Testis (tissue), 2 donors: ENCODE measurements at regions not wholly inside any gene's neighbourhood (a gene's known extent, or its start where the extent isn't known, plus 50 kb on each side); places are given as distances from the start of the nearest gene placed in this dataset.
"Not testable (repeated sequence)": the region's sequence is repeated elsewhere in the genome, so short reads cannot be mapped to it uniquely, and the experiment has no call there.

Source experiments
- DNase-seq: peaks from one replicate; pipeline ENCODE4 v3.0.0-alpha.2; 2019
- H3K27ac ChIP-seq, 2 donors: fragments of 200-600 bp; sonication (generic); one replicate each; pipeline ENCODE4 v1.5.1; 2019
- H3K27me3 ChIP-seq: fragments of 200-600 bp; sonication (generic); one replicate; pipeline ENCODE4 v1.5.1; 2019
- H3K36me3 ChIP-seq: fragments of 200-600 bp; sonication (generic); one replicate; pipeline ENCODE4 v1.5.1; 2017; ENCODE audit warnings: low read depth; ENCODE audit errors: missing control alignments
- H3K4me1 ChIP-seq: fragments of 200-600 bp; sonication (generic); one replicate; pipeline ENCODE4 v1.5.1; 2019
- H3K4me3 ChIP-seq, 2 donors: fragments of 200-600 bp; sonication (generic); one replicate each; pipeline ENCODE4 v1.5.1; 2017 to 2019
- H3K9me3 ChIP-seq: fragments of 200-600 bp; sonication (generic); one replicate; pipeline ENCODE4 v1.5.1; 2017
- POLR2A ChIP-seq: fragments of 450-650 bp; IDR thresholded peaks from one replicate; pipeline ENCODE4 v1.6.1; 2017; ENCODE audit warnings: antibody characterized with exemption, mild to moderate bottlenecking, moderate library complexity
- WGBS, 2 donors: methylation state at CpG; one replicate each; pipeline ENCODE4 v1.1.5; 2018; 5-methylcytosine and 5-hydroxymethylcytosine counted together
- intact Hi-C: fragments of 100-400 bp; cut with DNase I; formaldehyde crosslinking; loops from one replicate; pipeline ENCODE4 v1.15.1; 2023; ENCODE audit warnings: low total_unique reads
- TF ChIP-seq, protein P1 (sequence below), 3 experiments: fragments of 450-650 bp in 2 of 3; fragments of 200-600 bp in 1 of 3; sonication (generic) in 1 of 3; IDR thresholded peaks; one replicate each; pipeline ENCODE4 v1.5.1; 2016 to 2019; ENCODE audit warnings: antibody characterized with exemption in 3 of 3, mild to moderate bottlenecking in 2 of 3, moderate library complexity in 1 of 3

DNA sequence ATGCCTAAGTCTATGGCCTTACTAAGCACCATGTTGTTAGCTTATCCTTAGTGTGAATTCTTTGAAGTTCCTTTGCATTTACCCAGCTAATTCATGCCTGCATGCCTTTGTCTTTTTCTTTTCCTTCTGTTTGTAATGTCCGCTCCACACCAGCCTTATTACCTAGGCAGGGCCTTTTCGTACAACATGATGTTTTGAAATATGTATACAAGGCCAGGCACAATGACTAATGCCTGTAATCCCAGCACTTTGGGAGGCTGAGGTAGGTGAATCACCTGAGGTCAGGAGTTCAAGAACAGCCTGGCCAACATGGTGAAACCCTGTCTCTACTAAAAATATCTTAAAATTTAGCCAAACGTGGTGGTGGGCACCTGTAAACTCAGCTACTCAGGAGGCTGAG, 1636.5 kb upstream of the SEL1L start:
- WGBS, 2 donors = 78 to 91% methylated on average over 3 of the region's 3 CpGs
- TF ChIP-seq, protein P1, sequence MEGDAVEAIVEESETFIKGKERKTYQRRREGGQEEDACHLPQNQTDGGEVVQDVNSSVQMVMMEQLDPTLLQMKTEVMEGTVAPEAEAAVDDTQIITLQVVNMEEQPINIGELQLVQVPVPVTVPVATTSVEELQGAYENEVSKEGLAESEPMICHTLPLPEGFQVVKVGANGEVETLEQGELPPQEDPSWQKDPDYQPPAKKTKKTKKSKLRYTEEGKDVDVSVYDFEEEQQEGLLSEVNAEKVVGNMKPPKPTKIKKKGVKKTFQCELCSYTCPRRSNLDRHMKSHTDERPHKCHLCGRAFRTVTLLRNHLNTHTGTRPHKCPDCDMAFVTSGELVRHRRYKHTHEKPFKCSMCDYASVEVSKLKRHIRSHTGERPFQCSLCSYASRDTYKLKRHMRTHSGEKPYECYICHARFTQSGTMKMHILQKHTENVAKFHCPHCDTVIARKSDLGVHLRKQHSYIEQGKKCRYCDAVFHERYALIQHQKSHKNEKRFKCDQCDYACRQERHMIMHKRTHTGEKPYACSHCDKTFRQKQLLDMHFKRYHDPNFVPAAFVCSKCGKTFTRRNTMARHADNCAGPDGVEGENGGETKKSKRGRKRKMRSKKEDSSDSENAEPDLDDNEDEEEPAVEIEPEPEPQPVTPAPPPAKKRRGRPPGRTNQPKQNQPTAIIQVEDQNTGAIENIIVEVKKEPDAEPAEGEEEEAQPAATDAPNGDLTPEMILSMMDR (IDR thresholded peaks at IDR 0.05) = no peak
- no peak for TF ChIP-seq POLR2A
- no peak for DNase-seq
- intact Hi-C loops = no loop called here
- no peak overlapping the region for H3K27ac ChIP-seq
- H3K4me1 ChIP-seq = no peaks in the 10 kb centered on the region
- H3K4me3 ChIP-seq = no peak overlapping the region
- H3K36me3 ChIP-seq = no peaks in the 10 kb centered on the region
- no peaks in the 10 kb centered on the region for H3K27me3 ChIP-seq
- H3K9me3 ChIP-seq = no peaks in the 10 kb centered on the region

DNA sequence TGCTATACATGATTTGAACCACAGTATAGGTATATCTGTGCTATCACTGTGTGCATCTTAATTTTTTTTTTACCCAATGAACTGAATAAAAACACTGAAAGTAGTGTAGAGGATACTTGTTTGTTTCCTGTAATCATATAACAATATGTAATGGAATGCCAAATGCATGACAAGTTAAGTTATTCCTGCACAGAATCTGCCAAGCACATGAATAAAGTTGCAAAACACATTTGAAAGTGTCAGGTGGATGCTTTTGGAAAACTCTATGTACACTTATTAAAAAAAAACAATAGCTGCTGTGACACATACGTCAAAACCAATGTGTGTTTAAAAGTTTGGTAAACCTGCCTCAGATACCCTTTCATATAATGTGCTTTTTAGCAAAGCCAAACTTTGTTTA, 1638.1 kb upstream of the SEL1L start:
- WGBS, 2 donors = 93 to 96% methylated on average over 1 of the region's 1 CpG
- no peak for DNase-seq
- Histone ChIP-seq H3K36me3 (no peaks in the 10 kb centered on the region), H3K9me3 (no peaks in the 10 kb centered on the region), H3K27ac (no peak overlapping the region), H3K4me3 (no peak overlapping the region), H3K27me3 (no peaks in the 10 kb centered on the region), H3K4me1 (no peaks in the 10 kb centered on the region)
- TF ChIP-seq, protein P1 (IDR thresholded peaks at IDR 0.05) = no peak
- TF ChIP-seq POLR2A = no peak
- intact Hi-C loops = no loop called here

DNA sequence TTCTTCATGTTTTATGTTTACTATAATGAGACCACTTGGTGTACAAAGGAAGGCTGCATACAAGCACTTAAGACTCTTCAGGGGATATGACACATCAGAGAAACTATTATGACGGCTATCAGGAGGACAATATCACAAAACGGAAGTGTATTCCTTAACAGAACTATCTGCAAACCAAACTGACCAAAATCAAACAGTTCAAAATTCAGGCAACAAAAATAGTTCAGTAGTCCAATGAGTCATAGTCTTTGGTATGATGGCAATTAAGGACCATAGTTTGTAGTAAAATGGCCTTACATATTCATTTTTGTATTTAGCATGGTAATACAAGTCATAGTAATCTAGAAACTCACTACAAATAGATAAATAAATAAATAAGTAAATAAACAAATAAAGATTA, 1638.7 kb upstream of the SEL1L start:
- WGBS, 2 donors = 88 to 91% methylated on average over 2 of the region's 2 CpGs
- DNase-seq = no peak
- H3K27me3 ChIP-seq = no peaks in the 10 kb centered on the region
- intact Hi-C loops = no loop called here
- H3K9me3 ChIP-seq = no peaks in the 10 kb centered on the region
- H3K27ac ChIP-seq = no peak overlapping the region
- no peaks in the 10 kb centered on the region for H3K36me3 ChIP-seq
- no peak overlapping the region for H3K4me3 ChIP-seq
- no peaks in the 10 kb centered on the region for H3K4me1 ChIP-seq
- TF ChIP-seq, protein P1 (IDR thresholded peaks at IDR 0.05) = no peak
- no peak for TF ChIP-seq POLR2A

DNA sequence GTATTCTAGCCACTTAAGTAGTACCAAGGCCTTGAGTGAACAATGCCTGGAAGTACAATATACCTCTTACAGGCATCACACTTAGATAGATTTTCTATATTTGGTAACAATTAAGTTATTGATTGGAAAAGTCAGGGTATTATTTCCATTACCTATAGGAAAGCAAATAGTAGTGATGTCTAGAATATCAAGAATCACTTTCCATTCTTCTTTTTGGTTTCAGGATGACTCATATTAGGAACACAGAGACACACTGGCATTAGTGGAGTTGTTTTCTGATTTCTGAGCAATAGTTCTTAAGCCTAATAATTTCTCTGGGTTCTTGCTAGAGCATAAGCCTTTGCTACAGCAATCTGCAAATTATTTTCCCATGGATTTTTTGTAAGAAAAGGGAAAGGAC, 1640.0 kb upstream of the SEL1L start:
- H3K4me3 ChIP-seq = no peak overlapping the region
- no peak for DNase-seq
- intact Hi-C loops = no loop called here
- no peak for TF ChIP-seq POLR2A
- TF ChIP-seq, protein P1 (IDR thresholded peaks at IDR 0.05) = no peak
- H3K9me3 ChIP-seq = no peaks in the 10 kb centered on the region
- no peaks in the 10 kb centered on the region for H3K36me3 ChIP-seq
- no peaks in the 10 kb centered on the region for H3K27me3 ChIP-seq
- no peaks in the 10 kb centered on the region for H3K4me1 ChIP-seq
- no peak overlapping the region for H3K27ac ChIP-seq

DNA sequence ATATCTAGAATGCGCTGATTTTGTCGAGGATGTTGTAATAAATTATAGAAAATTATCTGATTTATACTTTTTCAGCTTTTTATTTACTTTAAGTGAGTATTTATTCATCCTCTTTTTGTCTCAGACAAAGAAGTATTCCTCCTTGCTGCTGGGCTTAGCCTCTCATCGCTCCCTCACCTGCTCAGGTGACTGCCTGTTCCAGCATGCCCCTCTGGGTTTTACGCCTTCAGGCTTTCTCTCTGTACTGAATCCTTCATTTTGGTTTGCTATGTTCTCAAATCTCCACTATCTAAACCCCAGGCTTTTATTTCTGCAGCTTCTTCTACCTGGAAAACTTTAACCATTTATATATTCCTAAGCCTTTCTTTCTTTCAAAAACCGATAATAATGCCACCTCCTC, 1650.9 kb upstream of the SEL1L start:
- 87 to 92% methylated on average over 5 of the region's 5 CpGs for WGBS, 2 donors
- TF ChIP-seq, protein P1 (IDR thresholded peaks at IDR 0.05) = no peak
- no peak for TF ChIP-seq POLR2A
- H3K27ac ChIP-seq = no peak overlapping the region
- intact Hi-C loops = no loop called here
- no peaks in the 10 kb centered on the region for H3K9me3 ChIP-seq
- H3K4me3 ChIP-seq = no peak overlapping the region
- DNase-seq = no peak
- H3K4me1 ChIP-seq = no peaks in the 10 kb centered on the region
- H3K27me3 ChIP-seq = no peaks in the 10 kb centered on the region
- H3K36me3 ChIP-seq = no peaks in the 10 kb centered on the region

DNA sequence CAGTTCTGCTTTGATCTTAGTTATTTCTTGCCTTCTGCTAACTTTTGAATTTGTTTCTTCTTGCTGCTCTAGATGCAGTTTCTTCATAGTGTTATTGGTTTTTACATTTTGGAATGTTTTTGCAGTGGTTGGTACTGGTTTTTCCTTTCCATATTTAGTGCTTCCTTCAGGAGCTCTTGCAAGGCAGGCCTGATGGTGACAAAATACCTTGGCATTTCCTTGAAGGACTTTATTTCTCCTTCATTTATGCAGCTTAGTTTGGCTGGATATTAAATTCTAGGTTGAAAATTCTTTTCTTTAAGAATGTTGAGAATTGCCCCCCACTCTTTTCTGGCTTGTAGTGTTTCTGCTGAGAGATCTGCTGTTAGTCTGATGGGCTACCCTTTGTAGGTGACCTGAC, 1654.7 kb upstream of the SEL1L start:
- intact Hi-C loops, H3K4me3 ChIP-seq, H3K27ac ChIP-seq, DNase-seq, H3K36me3 ChIP-seq, H3K27me3 ChIP-seq, H3K9me3 ChIP-seq, H3K4me1 ChIP-seq: not testable (repeated sequence)
